Fibroblast of skin of right quadriceps (primary cell): ENCODE measurements at regions not wholly inside any gene's neighbourhood (a gene's known extent, or its start where the extent isn't known, plus 50 kb on each side); places are given as distances from the start of the nearest gene placed in this dataset.
"Not testable (repeated sequence)": the region's sequence is repeated elsewhere in the genome, so short reads cannot be mapped to it uniquely, and the experiment has no call there.

ENCODE experiments used
- DNase-seq: peaks from one replicate; pipeline ENCODE4 v3.0.0-alpha.2; 2013

DNA sequence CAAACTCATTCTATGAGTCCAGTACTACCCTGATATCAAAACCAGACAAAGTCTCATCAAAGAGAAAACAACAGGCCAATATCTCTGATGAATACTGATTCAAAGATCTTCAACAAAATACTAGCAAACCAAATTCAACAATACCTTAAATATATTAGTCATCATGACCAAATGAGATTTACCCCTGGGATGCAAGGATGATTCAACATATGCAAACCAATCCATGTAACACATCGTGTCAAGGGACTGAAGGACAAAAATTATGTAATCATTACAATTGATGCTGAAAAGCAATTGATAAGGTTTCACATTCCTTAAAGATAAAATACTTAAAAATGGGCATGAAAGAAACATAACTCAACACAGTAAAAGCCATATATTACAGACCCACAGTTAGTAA lies 1476.9 kb downstream of the SI start:
- no peak for DNase-seq

DNA sequence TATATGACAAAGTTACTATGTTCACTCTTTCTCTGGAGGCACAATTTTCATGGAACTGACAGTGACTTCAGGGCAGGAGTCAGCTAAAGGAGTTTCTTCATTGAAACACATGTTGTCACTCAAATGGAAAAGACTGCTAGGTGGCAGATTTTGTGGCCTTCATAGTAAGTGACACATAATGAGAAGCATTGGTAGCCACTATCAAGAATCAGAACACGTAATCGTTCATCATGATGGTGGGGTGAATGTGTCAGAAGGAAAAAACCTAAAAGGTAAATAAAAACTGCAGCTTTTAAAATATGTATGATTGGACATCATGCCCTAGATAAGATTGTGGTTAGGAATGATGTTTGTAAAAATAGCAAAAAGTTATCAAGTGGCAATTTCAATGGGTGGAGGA lies 1491.0 kb downstream of the SI start:
- no peak for DNase-seq

DNA sequence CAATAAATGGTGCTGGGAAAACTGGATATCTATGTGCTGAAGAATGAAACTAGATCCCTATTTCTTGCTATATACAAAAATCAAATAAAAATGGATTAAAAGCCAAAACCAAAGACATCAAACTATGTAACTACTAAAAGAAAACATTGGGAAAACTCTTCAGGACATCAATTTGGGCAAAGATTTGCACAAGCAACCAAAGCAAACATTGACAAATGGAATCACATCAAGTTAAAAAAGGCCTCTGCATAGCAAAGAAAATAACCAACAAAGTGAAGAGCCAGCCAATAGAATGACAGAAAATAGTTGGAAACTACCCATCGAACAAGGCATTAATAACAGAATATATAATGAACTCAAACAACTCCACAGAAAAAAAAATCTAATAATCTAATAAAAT lies 1495.3 kb downstream of the SI start:
- no peak for DNase-seq

DNA sequence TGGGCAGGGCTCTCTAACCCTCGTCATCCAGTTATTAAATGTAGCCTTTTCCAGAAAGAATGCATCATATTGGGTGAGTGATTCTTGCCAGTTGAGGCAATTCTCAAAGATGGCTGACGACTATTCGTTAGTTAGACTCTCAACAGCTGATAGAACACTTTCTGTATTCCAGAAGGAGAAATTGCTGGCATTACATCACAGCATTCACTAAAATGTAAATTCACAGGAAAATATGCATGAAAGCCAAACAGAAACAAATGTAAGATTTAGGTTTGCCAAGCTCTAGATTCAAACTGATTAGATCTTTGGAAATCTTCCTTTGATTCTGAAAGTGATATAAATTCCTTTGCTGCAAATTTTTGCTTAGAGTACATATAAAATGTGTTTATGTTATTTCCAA lies 1501.0 kb downstream of the SI start:
- no peak for DNase-seq

DNA sequence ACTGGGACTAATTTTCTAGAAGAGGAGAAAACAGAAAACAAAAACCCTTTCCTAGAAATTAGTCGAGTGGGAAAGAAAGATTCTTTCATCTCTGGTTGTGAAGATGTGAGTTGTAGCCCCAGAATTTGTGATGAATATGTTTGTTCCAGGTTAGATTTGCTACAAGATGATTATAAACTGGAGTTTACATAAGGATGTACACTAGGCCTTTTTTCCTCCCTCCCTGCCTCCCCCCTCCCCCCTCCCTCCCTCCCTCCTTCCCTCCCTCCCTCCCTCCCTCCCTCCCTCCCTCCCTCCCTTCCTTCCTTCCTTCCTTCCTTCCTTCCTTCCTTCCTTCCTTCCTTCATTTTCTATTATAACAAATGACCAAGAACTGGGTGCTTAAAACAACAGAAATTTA lies 1502.0 kb downstream of the SI start:
- DNase-seq: no peak

DNA sequence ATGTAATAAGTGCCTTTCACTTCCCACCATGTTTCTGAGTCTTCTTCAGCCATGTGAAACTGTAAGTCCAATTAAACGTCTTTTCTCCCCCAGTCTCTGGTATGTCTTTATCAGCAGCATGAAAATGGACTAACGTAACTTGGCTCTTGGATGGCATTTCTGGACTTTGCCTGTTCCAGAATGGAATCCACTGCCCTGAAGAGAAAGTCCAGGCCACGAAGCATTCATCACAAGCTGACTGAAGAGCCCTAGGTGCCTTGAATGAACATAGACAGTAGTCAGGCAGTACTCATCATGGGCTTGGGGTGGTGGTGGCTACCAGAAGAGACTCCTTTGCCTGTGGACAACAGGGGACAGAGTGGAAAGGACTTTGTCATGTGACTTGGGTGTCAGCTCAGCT lies 1505.0 kb downstream of the SI start:
- no peak for DNase-seq

DNA sequence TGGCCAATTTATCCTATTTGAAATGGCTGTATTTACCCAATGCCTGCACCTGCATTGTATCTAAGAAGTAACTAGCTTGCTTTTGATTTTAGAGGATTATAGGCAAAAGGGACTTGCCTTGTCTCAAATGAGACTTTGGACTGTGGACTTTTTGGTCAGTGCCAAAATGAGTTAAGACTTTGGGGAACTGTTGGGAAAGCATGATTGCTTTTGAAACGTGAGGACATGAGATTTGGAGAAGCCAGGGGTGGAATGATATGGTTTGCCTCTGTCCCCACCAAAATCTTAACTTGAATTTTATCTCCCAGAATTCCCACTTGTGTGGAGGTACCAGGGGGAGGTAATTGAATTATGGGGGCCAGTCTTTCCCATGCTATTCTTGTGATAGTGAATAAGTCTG lies 1505.4 kb downstream of the SI start:
- no peak for DNase-seq

DNA sequence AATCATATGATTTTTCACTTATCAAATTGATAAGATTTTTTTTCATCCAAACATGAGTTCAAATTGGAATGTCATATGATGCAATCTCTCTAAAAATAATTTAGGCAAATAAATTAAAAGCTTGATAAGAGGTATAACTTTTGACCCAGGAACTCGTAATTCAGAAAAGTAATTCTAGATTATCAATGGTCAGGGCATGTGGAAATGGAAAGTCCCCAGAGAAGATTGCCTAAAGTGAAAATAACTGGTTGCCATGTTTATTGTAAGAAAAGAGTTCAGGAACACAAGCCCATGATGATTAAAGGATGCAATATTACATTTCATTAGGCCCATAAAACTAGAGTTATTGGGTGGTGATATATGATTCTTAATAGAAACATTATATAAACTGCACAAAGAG lies 1514.8 kb downstream of the SI start:
- DNase-seq: no peak

DNA sequence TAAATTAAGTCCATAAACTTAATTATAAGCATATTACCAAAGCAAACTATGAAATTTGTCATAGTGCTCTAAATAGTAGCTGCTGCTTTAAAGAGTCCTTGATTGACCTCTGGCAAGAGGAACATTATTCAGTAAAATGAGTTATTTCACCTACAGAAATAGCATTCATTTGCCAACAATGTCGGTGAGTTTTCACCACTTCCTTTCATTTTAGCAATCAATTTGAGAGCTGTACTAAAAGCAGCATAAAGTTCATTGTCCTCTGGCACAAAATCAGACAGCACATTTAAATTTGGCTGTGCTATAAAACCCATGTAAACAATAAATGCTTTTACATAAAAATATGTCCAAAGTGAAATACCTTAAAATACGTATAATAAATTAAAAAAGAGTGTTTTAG lies 1515.7 kb downstream of the SI start:
- no peak for DNase-seq

DNA sequence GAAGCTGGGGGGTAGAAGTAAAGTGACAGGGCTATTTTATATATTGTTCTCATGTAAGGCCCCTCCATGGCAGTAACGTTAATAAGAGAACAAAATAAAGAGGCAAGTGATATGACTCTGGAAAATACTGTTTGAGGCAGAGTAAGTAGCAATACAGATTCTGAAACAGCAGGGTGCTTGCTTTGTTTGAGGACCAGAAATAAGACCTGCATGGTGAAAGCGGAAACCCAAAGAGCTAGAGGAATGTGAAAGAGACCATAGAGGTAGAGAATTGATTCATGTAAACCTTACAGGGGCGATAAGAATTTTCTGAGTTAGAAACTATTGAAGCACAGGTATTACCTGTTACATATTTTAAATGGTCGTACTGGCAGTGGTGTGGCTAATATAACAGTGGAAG lies 1517.1 kb downstream of the SI start:
- no peak for DNase-seq

DNA sequence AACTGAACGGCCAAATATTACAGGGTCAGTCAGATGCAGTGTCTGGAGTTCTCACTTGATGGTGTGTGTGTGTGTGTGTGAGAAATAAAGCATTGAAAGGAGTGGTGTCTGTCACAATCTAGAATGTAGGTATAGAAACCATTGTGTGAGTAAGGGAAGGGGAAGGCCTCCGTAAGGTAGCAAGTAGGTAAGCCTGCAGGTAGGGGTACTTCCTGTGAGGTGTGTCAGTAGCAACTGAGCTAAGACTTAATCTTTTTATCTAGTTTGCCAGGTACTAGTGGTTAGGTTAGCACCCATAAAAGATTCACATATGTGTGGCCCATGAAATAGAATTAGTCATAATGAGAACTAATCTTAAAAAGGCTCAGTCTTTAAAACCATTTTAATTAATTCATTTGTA lies 1517.8 kb downstream of the SI start:
- no peak for DNase-seq

DNA sequence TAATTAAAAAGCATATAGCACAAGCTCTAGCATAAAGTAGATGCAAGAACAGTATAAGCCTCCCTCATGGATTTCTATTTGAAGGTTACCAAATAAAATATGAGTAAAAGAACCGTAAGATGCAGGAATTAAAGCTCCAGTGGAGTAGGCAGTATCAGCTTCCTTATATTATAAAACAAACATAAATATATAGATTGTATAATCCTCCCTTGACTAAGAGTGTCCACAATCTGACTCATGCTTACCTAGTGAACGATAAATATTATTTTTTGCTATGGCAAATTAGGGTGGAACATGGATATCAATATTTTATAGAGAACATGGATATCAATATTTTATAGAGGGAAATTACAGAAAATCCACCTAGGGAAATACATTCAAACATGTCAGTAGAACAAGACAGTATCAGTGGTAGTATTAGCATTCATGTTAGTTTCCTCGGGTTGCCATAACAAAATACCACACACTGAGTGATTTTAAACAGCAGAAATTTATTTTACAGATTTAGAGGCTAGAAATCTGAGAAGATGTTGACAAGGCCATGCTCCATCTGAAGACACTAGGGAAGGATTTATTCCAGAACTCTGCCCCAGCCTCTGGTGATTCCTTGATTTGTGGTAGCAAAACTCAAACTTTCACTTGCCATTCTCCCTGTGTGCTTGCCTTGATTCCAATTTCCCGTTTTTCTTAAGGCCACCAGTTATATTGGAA lies 1521.3 kb downstream of the SI start:
- no peak for DNase-seq

DNA sequence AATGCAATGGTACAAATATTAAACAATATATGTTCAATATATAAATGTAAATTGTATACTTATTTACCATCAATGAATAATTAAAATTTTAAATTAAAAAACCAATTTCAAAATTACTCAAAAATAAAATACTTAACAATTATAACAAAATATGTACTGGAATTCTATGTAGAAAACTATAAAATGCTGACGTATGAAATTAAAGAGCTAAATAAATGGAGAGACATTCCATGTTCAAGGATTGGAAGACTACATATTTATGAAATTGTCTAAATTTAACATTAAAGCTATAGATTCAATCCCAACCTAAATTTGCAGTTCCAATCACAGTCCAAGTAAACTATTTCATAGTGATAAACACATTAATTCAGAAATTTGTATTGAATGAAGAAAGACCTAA lies 1522.4 kb downstream of the SI start:
- no peak for DNase-seq

DNA sequence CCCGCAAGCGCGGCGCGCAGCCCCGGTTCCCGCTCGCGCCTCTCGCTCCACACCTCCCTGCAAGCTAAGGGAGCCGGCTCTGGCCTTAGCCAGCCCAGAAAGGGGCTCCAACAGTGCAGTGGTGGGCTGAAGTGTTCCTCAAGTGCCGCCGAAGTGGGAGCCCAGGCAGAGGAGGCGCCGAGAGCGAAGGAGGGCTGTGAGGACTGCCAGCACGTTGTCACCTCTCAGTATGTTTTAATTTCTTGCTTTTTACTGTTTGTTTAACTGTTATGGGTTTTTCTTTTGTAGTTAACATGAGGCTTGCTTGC lies 1525.7 kb downstream of the SI start:
- DNase-seq: no peak

DNA sequence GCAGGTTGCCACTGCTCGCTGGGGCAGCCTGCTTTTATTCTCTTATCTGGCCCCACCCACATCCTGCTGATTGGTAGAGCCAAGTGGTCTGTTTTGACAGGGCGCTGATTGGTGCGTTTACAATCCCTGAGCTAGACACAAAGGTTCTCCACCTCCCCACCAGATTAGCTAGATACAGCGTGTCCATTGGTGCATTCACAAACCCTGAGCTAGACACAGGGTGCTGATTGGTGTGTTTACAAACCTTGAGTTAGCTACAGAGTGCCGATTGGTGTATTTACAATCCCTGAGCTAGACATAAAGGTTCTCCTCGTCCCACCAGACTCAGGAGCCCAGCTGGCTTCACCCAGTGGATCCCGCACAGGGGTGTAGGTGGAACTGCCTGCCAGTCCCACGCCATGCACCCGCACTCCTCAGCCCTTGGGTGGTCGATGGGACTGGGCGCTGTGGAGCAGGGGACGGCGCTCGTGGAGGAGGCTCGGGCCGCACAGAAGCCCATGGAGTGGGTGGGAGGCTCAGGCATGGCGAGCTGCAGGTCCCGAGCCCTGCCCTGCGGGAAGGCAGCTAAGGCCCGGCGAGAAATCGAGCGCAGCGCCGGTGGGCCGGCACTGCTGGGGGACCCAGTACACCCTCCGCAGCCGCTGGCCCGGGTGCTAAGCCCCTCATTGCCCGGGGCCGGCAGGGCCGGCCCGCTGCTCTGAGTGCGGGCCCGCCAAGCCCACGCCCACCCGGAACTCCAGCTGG lies 1526.2 kb downstream of the SI start:
- not testable (repeated sequence) for DNase-seq

DNA sequence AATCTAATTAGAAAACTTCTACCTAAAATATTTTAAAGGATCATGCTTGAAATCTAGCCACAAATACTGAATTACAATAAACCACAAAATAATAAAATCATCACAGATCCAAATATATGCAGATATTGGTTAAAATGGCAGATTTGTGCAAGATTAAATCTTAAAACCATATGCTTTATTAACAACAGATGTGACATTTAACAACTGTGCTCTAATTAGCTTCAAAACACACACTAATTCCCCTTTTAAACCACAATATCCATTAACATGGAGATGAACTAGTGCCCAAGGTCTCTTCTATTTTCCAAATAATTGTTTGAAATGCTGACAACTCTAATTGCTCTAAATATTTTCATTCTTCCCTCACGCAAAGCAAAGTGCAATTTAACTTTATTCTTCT lies 1530.3 kb downstream of the SI start:
- no peak for DNase-seq

DNA sequence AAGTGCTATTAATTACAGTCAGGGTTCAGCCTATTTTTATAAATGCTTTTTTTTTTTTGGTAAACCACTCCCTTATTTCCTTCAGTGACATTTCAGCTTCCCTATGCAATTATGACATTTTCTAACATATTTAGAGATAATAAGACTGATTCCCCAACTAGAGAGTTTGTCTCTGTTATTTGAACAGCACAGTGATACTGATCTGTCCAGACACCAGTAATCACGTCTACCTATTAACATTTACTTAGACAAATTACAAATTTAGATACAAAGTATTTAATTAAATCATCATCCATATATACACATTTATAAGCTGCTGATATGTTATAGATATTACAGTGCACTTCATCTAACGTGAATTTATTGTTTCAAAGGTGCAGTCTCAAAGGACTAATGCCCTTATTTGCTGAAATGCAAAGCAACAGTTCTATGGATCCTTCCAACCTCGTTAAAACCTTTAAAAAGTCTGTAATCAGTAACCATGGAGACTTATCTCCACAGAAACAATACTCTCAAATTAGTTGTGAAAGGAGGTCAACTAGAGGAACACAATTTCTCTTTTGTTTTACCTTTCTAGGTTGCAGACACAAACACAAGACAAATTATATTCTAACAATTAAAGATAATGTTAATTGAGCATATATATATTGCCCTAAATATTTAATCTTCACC lies 1531.1 kb downstream of the SI start:
- DNase-seq: no peak

DNA sequence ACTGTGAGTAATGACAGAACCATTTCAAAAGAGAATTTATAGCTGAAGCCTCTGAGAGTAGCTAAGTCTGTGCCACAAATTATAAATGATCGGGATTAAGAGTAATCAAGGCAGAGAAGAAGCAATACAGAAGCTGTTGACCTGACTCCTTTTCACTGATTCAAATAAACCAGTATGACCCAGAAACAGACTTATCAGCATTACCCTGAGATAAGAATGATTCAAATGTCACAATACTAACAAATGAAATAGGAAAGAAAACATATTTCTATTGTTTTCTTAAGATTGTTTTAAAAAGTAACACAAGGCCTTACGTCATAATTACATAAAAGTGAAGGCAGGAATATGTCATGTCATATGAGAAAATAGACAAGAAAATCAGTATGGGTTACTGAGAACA lies 1534.6 kb downstream of the SI start:
- DNase-seq: no peak

DNA sequence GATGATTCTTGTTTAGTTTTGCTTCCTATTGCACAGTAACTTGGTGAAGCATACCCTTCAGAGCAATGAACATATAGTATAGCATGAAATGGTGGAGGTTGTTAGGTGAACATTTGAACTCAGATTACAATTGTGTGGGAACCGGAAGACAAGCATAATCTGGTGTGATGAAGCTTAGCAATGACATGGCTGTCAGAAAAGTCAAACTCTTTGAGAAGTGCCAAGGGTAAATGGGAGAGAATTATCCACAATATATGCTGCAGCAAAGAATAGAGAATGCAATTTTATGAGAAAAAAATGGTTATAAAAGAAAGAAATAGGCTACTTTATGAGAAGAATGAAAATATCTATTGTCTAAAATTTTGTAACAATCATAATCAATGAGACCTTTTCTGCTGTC lies 1536.7 kb downstream of the SI start:
- DNase-seq: no peak

DNA sequence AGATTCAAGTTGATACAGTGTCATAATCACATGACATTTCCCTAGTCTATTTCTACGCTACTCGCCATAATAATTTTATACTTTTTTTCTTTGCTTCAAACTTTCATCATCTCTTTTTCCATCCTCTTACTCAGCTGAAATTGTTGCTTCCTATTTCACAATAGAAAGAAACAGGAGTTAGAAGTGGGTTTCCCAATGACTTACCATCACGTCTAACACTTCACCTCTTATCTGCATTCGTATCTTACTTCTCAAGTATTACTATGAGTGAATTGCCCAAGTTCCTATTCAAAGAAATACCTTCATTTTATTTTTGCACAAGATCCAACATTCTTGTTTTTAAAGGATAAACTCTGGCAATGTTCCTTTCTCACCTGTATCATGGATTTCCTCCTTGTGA lies 1539.9 kb downstream of the SI start:
- DNase-seq: no peak

DNA sequence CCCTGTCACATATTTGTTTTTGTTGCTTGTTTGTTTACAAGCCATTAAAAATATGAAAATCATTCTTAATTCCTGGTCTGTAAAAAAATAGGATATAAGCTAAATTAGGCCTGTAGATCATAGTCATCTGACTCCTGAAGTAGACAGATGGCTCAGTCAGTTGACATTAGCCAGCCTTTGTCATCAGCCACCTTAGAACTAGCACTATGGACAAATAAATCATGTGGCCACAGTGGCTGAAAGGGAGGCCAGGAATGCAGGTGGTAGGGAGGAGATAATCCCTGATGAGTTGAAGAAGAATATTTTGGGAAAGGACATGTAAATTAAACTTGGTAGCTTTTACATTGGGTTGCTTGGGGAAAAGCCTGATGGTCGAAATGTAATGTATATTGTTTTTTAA lies 1544.9 kb downstream of the SI start:
- DNase-seq: no peak

DNA sequence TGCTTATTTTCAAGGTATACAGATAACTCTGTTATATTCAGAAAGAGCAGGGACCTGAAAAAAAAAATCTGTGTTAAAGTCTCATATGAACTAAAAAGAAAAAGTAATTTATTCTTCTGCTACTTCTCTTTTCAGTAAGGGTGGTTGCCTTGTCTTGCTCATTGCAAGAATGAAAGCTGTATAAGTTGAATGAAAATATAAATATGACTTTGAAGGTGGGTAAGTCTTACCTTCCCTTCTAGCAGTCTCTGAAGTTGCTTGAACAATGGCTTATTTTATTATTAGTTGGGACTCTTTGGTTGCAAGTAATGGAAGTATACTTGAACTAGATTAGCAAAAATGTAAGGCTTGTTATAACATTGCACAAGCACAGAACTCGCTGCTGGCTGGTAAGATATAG lies 1554.9 kb downstream of the SI start:
- no peak for DNase-seq

DNA sequence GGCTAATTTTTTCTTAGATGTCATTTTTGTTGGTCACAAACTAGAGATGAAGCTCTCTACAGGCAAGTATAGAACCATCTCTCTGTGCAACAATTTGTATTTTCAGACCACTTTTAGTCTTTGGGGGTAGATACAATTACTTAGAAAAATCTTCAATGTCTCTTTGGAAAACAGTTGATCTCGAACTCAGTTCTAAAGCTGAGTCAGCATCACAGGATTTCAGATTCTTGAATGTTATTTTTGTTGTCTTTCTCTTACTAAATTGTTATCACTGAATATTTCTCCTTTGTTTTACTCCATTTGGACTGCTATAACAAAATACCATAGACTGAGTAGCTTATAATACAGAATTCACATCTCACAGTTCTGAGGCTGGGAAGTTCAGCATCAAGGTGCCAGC lies 1557.0 kb downstream of the SI start:
- DNase-seq: no peak

DNA sequence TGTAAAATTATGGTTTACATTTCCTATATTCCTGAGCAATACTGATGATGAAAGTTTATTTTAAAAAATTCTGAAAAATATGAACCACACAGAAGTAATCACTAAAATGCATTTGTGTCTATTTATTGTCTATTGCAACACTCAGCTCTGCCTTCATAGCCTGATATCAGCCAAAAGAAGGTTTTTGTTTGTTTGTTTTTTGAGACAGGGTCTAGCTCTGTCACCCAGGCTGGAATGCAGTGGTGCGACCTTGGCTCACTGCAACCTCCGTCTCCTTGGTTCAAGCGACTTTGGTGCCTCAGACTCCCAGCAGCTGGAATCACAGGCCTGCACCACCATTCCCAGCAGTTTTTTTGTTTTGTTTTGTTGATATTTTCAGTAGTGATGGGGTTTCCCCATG lies 1560.2 kb downstream of the SI start:
- DNase-seq: no peak
